Stimulated activated memory B cell treated with anti-CD40 and anti-IgM and Interleukin-4, amounts not matched to agents 10 μg/mL and 1 μg/mL and 100 μg/mL, for 72 hours (primary cell): ENCODE measurements at regions not wholly inside any gene's neighbourhood (a gene's known extent, or its start where the extent isn't known, plus 50 kb on each side); places are given as distances from the start of the nearest gene placed in this dataset.
"Not testable (repeated sequence)": the region's sequence is repeated elsewhere in the genome, so short reads cannot be mapped to it uniquely, and the experiment has no call there.

Experiments
- ATAC-seq: fragments of 150-1000 bp; cut with Tn5 transposase; 2 replicates; pipeline ENCODE4 v1.10.0; 2021
- H3K27ac Mint-ChIP-seq: one replicate; pipeline ENCODE4 v1.8.0; 2022; ENCODE audit warnings: mild to moderate bottlenecking, mixed read lengths
- H3K27me3 Mint-ChIP-seq: one replicate; pipeline ENCODE4 v1.8.0; 2022; ENCODE audit warnings: mixed read lengths
- H3K36me3 Mint-ChIP-seq: one replicate; pipeline ENCODE4 v1.8.0; 2022; ENCODE audit warnings: mixed read lengths
- H3K4me1 Mint-ChIP-seq: one replicate; pipeline ENCODE4 v1.8.0; 2022; ENCODE audit warnings: mixed read lengths
- H3K4me3 Mint-ChIP-seq: one replicate; pipeline ENCODE4 v1.8.0; 2022; ENCODE audit warnings: mild to moderate bottlenecking, moderate library complexity, mixed read lengths
- H3K9me3 Mint-ChIP-seq: one replicate; pipeline ENCODE4 v1.8.0; 2022; ENCODE audit warnings: mixed read lengths

- Mint-ChIP-seq H3K9me3 (no peaks in the 10 kb centered on the region), H3K27ac (no peak overlapping the region), H3K36me3 (no peaks in the 10 kb centered on the region), H3K4me1 (no peaks in the 10 kb centered on the region), H3K4me3 (no peak overlapping the region), H3K27me3 (no peaks in the 10 kb centered on the region)
- no peak for ATAC-seq
Observed at GRCh38 chr4:134537701-134538100, 336.1 kb upstream of the PABPC4L start.

DNA sequence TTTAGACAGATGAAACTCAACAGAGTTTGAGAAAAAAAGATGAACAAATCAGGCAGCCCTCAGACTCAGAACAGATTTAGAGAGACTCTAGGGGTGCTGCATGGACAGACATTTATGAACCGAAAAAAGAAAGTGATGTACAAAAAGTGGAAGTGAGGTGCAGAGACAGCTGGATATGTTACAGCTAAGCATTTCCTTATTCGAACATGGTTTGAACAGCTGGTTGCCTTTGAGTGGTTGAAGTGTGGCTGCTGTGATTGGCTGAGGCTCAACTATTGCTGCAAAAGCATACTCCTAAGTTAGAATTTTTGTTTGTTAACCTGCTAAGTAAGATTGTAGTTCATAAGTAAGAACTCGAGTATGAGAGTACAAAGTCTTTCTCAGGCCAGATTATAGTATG is 331.5 kb upstream of the PABPC4L start:
- H3K4me3 Mint-ChIP-seq, result no peak overlapping the region
- H3K36me3 Mint-ChIP-seq, result no peaks in the 10 kb centered on the region
- ATAC-seq, result no peak
- H3K9me3 Mint-ChIP-seq, result no peaks in the 10 kb centered on the region
- H3K4me1 Mint-ChIP-seq, result no peaks in the 10 kb centered on the region
- H3K27me3 Mint-ChIP-seq, result no peaks in the 10 kb centered on the region
- no peak overlapping the region for H3K27ac Mint-ChIP-seq

DNA sequence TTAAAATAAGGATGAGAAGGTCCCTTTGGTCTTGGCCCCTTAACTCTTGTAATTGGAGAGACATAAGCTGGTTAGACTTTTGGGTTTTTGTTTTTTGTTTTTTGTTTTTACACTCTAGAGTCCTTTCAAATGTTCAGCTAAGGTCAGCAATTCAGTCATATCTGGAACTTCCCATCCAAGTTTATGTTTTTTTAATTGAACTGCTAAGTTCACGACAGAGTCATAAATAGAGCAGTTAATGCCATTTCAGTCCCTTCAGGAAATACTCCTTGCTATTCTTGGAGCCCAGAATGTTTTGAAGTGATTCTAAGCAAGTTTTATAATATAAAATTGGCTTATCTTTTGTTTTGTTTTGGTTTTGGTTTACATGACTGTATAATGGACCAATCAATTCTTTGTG is 329.4 kb upstream of the PABPC4L start:
- Mint-ChIP-seq H3K27ac (no peak overlapping the region), H3K36me3 (no peaks in the 10 kb centered on the region), H3K4me1 (no peaks in the 10 kb centered on the region), H3K4me3 (no peak overlapping the region), H3K9me3 (no peaks in the 10 kb centered on the region), H3K27me3 (no peaks in the 10 kb centered on the region)
- ATAC-seq, result no peak

DNA sequence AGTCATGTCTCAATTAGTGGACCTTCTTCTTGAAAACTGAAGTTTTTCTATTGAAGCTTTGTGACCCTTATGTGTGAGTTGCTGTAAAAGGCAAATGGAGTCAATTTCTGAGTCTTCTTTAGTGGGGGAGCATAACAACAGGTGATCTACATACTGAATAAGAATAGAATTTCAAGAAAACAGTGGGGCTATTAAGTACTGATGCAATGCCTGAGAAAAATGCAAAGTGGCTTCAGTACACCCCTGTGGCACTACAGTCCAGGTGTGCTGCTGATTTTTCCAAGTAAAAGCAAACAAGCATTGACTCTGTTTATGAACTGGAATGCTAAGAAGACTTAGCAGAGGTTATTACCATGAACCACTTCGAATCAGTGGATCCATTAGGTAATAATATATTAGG is 328.0 kb upstream of the PABPC4L start:
- H3K27me3 Mint-ChIP-seq, result no peaks in the 10 kb centered on the region
- no peak for ATAC-seq
- no peak overlapping the region for H3K27ac Mint-ChIP-seq
- H3K4me1 Mint-ChIP-seq, result no peaks in the 10 kb centered on the region
- H3K4me3 Mint-ChIP-seq, result no peak overlapping the region
- no peaks in the 10 kb centered on the region for H3K9me3 Mint-ChIP-seq
- no peaks in the 10 kb centered on the region for H3K36me3 Mint-ChIP-seq

- H3K36me3 Mint-ChIP-seq, result no peaks in the 10 kb centered on the region
- no peaks in the 10 kb centered on the region for H3K4me1 Mint-ChIP-seq
- no peak for ATAC-seq
- no peaks in the 10 kb centered on the region for H3K27me3 Mint-ChIP-seq
- H3K27ac Mint-ChIP-seq, result no peak overlapping the region
- H3K4me3 Mint-ChIP-seq, result no peak overlapping the region
- H3K9me3 Mint-ChIP-seq, result no peaks in the 10 kb centered on the region
Observed at GRCh38 chr4:134518574-134519217, 317.1 kb upstream of the PABPC4L start.

DNA sequence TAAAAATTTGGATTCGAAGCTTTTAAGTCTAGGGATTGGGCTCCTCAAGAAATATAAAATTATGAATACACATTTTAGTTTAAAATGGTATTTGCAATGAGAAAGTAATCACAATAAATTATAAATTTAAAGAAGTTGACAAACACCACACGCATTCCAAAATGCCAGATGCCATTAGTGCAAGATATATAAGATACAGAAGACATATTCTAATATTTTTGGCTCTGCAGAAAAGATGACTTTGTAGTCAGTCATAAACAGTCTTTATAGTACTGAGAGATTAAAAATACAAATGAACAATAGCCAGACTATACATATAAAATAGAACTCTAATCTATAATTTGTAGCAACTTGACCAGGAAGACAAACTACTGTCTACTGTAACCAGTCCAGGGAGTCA is 309.0 kb upstream of the PABPC4L start:
- H3K27me3 Mint-ChIP-seq, result no peaks in the 10 kb centered on the region
- H3K4me1 Mint-ChIP-seq, result no peaks in the 10 kb centered on the region
- no peak overlapping the region for H3K4me3 Mint-ChIP-seq
- no peaks in the 10 kb centered on the region for H3K36me3 Mint-ChIP-seq
- no peak for ATAC-seq
- H3K9me3 Mint-ChIP-seq, result peaks cover 3% of the 10 kb centered on the region
- no peak overlapping the region for H3K27ac Mint-ChIP-seq

- Mint-ChIP-seq H3K9me3 (peaks cover 3% of the 10 kb centered on the region), H3K27me3 (no peaks in the 10 kb centered on the region)
Observed at GRCh38 chr4:134505511-134505910, 303.9 kb upstream of the PABPC4L start.

GRCh38 chr4:134501973-134502643 is 300.5 kb upstream of the PABPC4L start:
- H3K27me3 Mint-ChIP-seq, result no peaks in the 10 kb centered on the region
- no peaks in the 10 kb centered on the region for H3K4me1 Mint-ChIP-seq
- no peak overlapping the region for H3K4me3 Mint-ChIP-seq
- H3K36me3 Mint-ChIP-seq, result no peaks in the 10 kb centered on the region
- H3K9me3 Mint-ChIP-seq, result no peaks in the 10 kb centered on the region
- H3K27ac Mint-ChIP-seq, result no peak overlapping the region
- ATAC-seq, result no peak

More at GRCh38 chr4:134505511-134505910, 303.9 kb upstream of the PABPC4L start:
- Mint-ChIP-seq H3K27ac (no peak overlapping the region), H3K4me3 (no peak overlapping the region), H3K36me3 (no peaks in the 10 kb centered on the region), H3K4me1 (no peaks in the 10 kb centered on the region)
- ATAC-seq, result no peak

- not testable (repeated sequence) for H3K9me3 Mint-ChIP-seq, H3K27ac Mint-ChIP-seq
Observed at GRCh38 chr4:134501488-134501887, 299.9 kb upstream of the PABPC4L start.

GRCh38 chr4:134499074-134499473 is 297.5 kb upstream of the PABPC4L start:
- Mint-ChIP-seq H3K9me3 (peaks cover under 1% of the 10 kb centered on the region), H3K4me1 (no peaks in the 10 kb centered on the region), H3K36me3 (no peaks in the 10 kb centered on the region), H3K27ac (no peak overlapping the region), H3K27me3 (no peaks in the 10 kb centered on the region), H3K4me3 (no peak overlapping the region)
- no peak for ATAC-seq

More at GRCh38 chr4:134501488-134501887, 299.9 kb upstream of the PABPC4L start:
- H3K4me1 Mint-ChIP-seq, H3K36me3 Mint-ChIP-seq, H3K4me3 Mint-ChIP-seq, ATAC-seq, H3K27me3 Mint-ChIP-seq: not testable (repeated sequence)

DNA sequence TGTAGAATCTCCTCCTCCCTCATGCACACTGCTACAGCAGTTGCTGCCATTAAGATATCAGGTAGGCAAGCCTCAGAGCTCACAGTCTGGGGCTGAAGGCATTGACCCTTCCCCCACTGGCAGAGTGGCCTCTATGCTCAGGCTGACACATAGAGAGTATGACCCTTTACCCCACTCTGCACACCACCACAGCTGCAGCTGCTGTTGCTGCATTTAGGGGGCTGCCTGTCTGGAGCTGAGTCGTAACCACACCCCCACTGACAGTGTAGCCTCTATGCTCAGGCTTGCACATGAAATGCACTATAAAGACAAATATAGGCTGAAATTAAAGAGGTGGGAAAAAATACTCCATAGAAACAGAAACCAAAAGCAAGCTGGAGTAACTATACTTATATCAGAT is 289.3 kb upstream of the PABPC4L start:
- H3K36me3 Mint-ChIP-seq, result no peaks in the 10 kb centered on the region

GRCh38 chr4:134483514-134483913 is 281.9 kb upstream of the PABPC4L start:
- H3K27ac Mint-ChIP-seq, H3K4me1 Mint-ChIP-seq, H3K27me3 Mint-ChIP-seq, H3K9me3 Mint-ChIP-seq, H3K4me3 Mint-ChIP-seq, ATAC-seq, H3K36me3 Mint-ChIP-seq: not testable (repeated sequence)

More for the DNA sequence above, 289.3 kb upstream of the PABPC4L start:
- H3K9me3 Mint-ChIP-seq, result peaks cover 11% of the 10 kb centered on the region
- H3K4me1 Mint-ChIP-seq, result no peaks in the 10 kb centered on the region
- H3K27me3 Mint-ChIP-seq, result no peaks in the 10 kb centered on the region
- H3K27ac Mint-ChIP-seq, result no peak overlapping the region
- ATAC-seq, result no peak
- no peak overlapping the region for H3K4me3 Mint-ChIP-seq

DNA sequence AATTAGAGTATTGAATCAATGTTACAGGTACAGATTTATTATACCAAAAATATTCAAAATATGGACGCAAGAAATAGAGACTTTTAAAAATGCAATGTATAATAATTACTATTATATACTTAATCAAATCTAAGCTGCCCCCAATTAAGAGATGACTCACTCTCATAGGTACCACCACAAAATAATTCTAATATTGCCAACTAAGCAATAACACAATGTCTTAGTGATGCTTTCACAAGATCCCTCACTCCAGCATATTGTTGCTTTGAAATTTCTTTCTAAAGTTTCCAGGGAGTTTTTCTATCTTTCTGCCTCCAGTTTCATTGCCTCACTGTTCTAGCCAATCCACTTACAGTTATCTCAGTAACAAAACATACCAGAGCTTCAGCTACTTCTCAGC is 270.0 kb upstream of the PABPC4L start:
- Mint-ChIP-seq H3K4me3 (no peak overlapping the region), H3K27ac (no peak overlapping the region), H3K27me3 (no peaks in the 10 kb centered on the region), H3K9me3 (peaks cover 10% of the 10 kb centered on the region), H3K36me3 (no peaks in the 10 kb centered on the region), H3K4me1 (no peaks in the 10 kb centered on the region)
- no peak for ATAC-seq

GRCh38 chr4:134470544-134470943 is 269.0 kb upstream of the PABPC4L start:
- ATAC-seq, result no peak
- H3K27ac Mint-ChIP-seq, result no peak overlapping the region
- H3K36me3 Mint-ChIP-seq, result no peaks in the 10 kb centered on the region
- H3K4me3 Mint-ChIP-seq, result no peak overlapping the region
- H3K9me3 Mint-ChIP-seq, result peaks cover 10% of the 10 kb centered on the region
- no peaks in the 10 kb centered on the region for H3K27me3 Mint-ChIP-seq
- no peaks in the 10 kb centered on the region for H3K4me1 Mint-ChIP-seq

DNA sequence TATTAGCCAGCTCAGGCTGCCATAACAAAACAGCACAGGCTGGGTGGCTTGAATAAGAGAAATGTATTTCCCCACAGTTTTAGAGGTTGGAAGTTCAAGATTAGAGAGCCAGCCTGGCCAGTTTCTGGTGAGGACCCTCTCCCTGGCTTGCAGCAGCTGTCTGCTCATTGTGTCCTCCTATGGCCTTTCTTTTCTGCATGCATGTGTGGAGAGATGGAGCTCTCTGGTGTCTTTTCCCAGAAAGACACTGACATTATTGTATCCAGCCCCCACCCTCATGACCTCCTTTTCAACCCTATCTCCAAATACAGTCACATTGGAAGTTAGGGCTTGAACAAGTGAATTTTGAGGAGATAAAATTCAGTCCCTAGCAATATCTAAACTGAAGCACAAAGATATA is 263.8 kb upstream of the PABPC4L start:
- no peak overlapping the region for H3K27ac Mint-ChIP-seq
- H3K9me3 Mint-ChIP-seq, result peaks cover 3% of the 10 kb centered on the region
- no peaks in the 10 kb centered on the region for H3K4me1 Mint-ChIP-seq
- H3K4me3 Mint-ChIP-seq, result no peak overlapping the region
- H3K27me3 Mint-ChIP-seq, result no peaks in the 10 kb centered on the region
- H3K36me3 Mint-ChIP-seq, result no peaks in the 10 kb centered on the region
- ATAC-seq, result no peak

GRCh38 chr4:134463771-134464170 is 262.2 kb upstream of the PABPC4L start:
- no peaks in the 10 kb centered on the region for H3K36me3 Mint-ChIP-seq
- H3K9me3 Mint-ChIP-seq, result peaks cover 3% of the 10 kb centered on the region
- H3K27me3 Mint-ChIP-seq, result no peaks in the 10 kb centered on the region
- no peaks in the 10 kb centered on the region for H3K4me1 Mint-ChIP-seq
- no peak for ATAC-seq
- no peak overlapping the region for H3K4me3 Mint-ChIP-seq
- H3K27ac Mint-ChIP-seq, result no peak overlapping the region
